HCT116 (cell line): ENCODE measurements at regions not wholly inside any gene's neighbourhood (a gene's known extent, or its start where the extent isn't known, plus 50 kb on each side); places are given as distances from the start of the nearest gene placed in this dataset.

Experiments used
- ATAC-seq: fragments of 200-7000 bp; cut with Tn5 transposase; 2 replicates; pipeline ENCODE4 v1.9.1; 2020; ENCODE audit warnings: mild to moderate bottlenecking, moderate library complexity
- BruUV-seq: library from RNA; stranded (reverse); fragments of 400-500 nt; replicated peaks from 2 replicates; lab custom pipeline; 2021; lab: Mats Ljungman, UMichigan
- CTCF ChIA-PET: fragments of 300-600 bp; sonication (Branson Sonifier 250); formaldehyde crosslinking; loops from one replicate; lab custom pipeline; 2021; ENCODE audit warnings: antibody characterized with exemption; lab: Charles Lee
- POLR2A ChIA-PET: fragments of 300-600, 350-600 bp; sonication (Branson Sonifier 250); formaldehyde crosslinking; loops from one replicate; lab custom pipeline; 2021; ENCODE audit warnings: antibody characterized with exemption; lab: Charles Lee
- RAD21 ChIA-PET, 2 experiments: fragments of 300-600 bp; sonication (Branson Sonifier 250); formaldehyde crosslinking; loops; one replicate each; lab custom pipeline; 2023; ENCODE audit warnings: low total read pairs in 2 of 2; ENCODE audit not compliant: uncharacterized antibody in 2 of 2, unreplicated experiment in 2 of 2, low non-redundant PET in 1 of 2; lab: Charles Lee
- DNase-seq: peaks from one replicate; pipeline ENCODE4 v3.0.0-alpha.2; 2010; ENCODE audit warnings: low read depth, low spot score
- H2AFZ ChIP-seq: fragments of 200-600 bp; shearing (Covaris generic), sonication (generic); 2 replicates; pipeline ENCODE4 v1.6.1; 2017; ENCODE audit warnings: low read depth, mixed run types, mixed read lengths, antibody characterized with exemption, low read length; ENCODE audit not compliant: poor library complexity, severe bottlenecking
- H3K27ac ChIP-seq: 2 replicates; pipeline ENCODE4 v1.5.1; 2012; ENCODE audit warnings: low read depth, low read length
- H3K27me3 ChIP-seq: fragments of 200-600 bp; sonication (generic); 2 replicates; pipeline ENCODE4 v1.6.1; 2016; ENCODE audit warnings: mixed run types, low read length, mixed read lengths; ENCODE audit not compliant: insufficient read depth
- H3K36me3 ChIP-seq, 2 experiments: fragments of 200-500 bp in 1 of 2; fragments of 200-600 bp in 1 of 2; sonication (Bioruptor generic) in 1 of 2; sonication (generic) in 1 of 2; 2 replicates each; pipeline versions ENCODE4 v1.5.1 to v1.6.1; 2014 to 2016; ENCODE audit warnings: low read length in 2 of 2, inconsistent platforms in 1 of 2, mixed read lengths in 1 of 2, mixed run types in 1 of 2; ENCODE audit not compliant: insufficient read depth in 2 of 2, control insufficient read depth in 1 of 2
- H3K4me1 ChIP-seq, 2 experiments: fragments of 200-600 bp in 1 of 2; sonication (generic) in 1 of 2; 2 replicates each; pipeline versions ENCODE4 v1.5.1 to v1.6.1; 2012 to 2017; ENCODE audit warnings: low read length in 2 of 2, inconsistent platforms in 1 of 2, mild to moderate bottlenecking in 1 of 2, mixed read lengths in 1 of 2, mixed run types in 1 of 2, moderate library complexity in 1 of 2; ENCODE audit not compliant: insufficient read depth in 2 of 2, control insufficient read depth in 1 of 2
- H3K4me2 ChIP-seq: fragments of 200-600 bp; sonication (generic); 2 replicates; pipeline ENCODE4 v1.6.1; 2017; ENCODE audit warnings: mixed run types, low read length, mixed read lengths
- H3K4me3 ChIP-seq, 2 experiments: fragments of 200-600 bp in 1 of 2; sonication (generic) in 1 of 2; replicated peaks in 1 of 2; 2 replicates each; pipeline ENCODE4 v1.5.1; 2011 to 2016; ENCODE audit warnings: low read length in 2 of 2, control low read depth in 1 of 2, low read depth in 1 of 2, mild to moderate bottlenecking in 1 of 2, mixed read lengths in 1 of 2, mixed run types in 1 of 2
- H3K79me2 ChIP-seq: fragments of 200-600 bp; sonication (generic); 2 replicates; pipeline ENCODE4 v1.6.1; 2017; ENCODE audit warnings: mild to moderate bottlenecking, mixed run types, low read length, moderate library complexity, mixed read lengths; ENCODE audit not compliant: insufficient read depth
- H3K9ac ChIP-seq: fragments of 200-600 bp; sonication (generic); 2 replicates; pipeline ENCODE4 v1.6.1; 2016; ENCODE audit warnings: low read length, mixed read lengths
- H3K9me2 ChIP-seq: fragments of 200-600 bp; sonication (generic), shearing (Covaris generic); 2 replicates; pipeline ENCODE4 v1.6.1; 2017; ENCODE audit warnings: mixed run types, mild to moderate bottlenecking, moderate library complexity; ENCODE audit not compliant: insufficient read depth
- H3K9me3 ChIP-seq, 2 experiments: fragments of 200-500 bp in 1 of 2; fragments of 200-600 bp in 1 of 2; sonication (Bioruptor generic) in 1 of 2; sonication (generic) in 1 of 2; 2 replicates each; pipeline ENCODE4 v1.6.1; 2014 to 2017; ENCODE audit warnings: low read length in 2 of 2, mixed read lengths in 2 of 2, inconsistent platforms in 1 of 2, low read depth in 1 of 2, mild to moderate bottlenecking in 1 of 2, mixed run types in 1 of 2, moderate library complexity in 1 of 2; ENCODE audit not compliant: control insufficient read depth in 1 of 2, insufficient read depth in 1 of 2
- H4K20me1 ChIP-seq: fragments of 200-600 bp; sonication (generic), shearing (Covaris generic); 2 replicates; pipeline ENCODE4 v1.6.1; 2017; ENCODE audit warnings: mixed run types, mild to moderate bottlenecking, moderate library complexity; ENCODE audit not compliant: insufficient read depth
- CBX3 ChIP-seq: IDR thresholded peaks from 2 replicates; pipeline ENCODE4 v1.6.1; 2012; ENCODE audit warnings: low read depth
- EGR1 ChIP-seq: IDR thresholded peaks from 2 replicates; pipeline ENCODE4 v1.6.1; 2012; ENCODE audit warnings: low read depth
- ELF1 ChIP-seq: IDR thresholded peaks from 2 replicates; pipeline ENCODE4 v1.6.1; 2012; ENCODE audit warnings: low read depth, borderline replicate concordance
- EZH2 ChIP-seq: fragments of 200-600 bp; sonication (generic); IDR thresholded peaks from 2 replicates; pipeline ENCODE4 v1.6.1; 2017; ENCODE audit warnings: antibody characterized with exemption, mixed run types
- EZH2phosphoT487 ChIP-seq: fragments of 200-600 bp; IDR thresholded peaks from 2 replicates; pipeline ENCODE4 v1.6.1; 2018; ENCODE audit warnings: antibody characterized with exemption, borderline replicate concordance
- FOSL1 ChIP-seq: IDR thresholded peaks from 2 replicates; pipeline ENCODE4 v1.6.1; 2012; ENCODE audit warnings: low read depth
- JUND ChIP-seq: IDR thresholded peaks from 2 replicates; pipeline ENCODE4 v1.6.1; 2012
- SP1 ChIP-seq: IDR thresholded peaks from 2 replicates; pipeline ENCODE4 v1.6.1; 2012; ENCODE audit warnings: low read depth
- SRF ChIP-seq: IDR thresholded peaks from 2 replicates; pipeline ENCODE4 v1.6.1; 2012; ENCODE audit warnings: low read depth
- TCF7L2 ChIP-seq: IDR thresholded peaks from 2 replicates; pipeline ENCODE4 v1.7.0; 2011; ENCODE audit warnings: borderline replicate concordance, inconsistent platforms; ENCODE audit not compliant: insufficient read depth, insufficient read length; ENCODE audit errors: extremely low read depth
- YY1 ChIP-seq: IDR thresholded peaks from 2 replicates; pipeline ENCODE4 v1.6.1; 2011; ENCODE audit warnings: low read length, low read depth, moderate library complexity, mild to moderate bottlenecking; ENCODE audit not compliant: insufficient replicate concordance; ENCODE audit errors: extremely low read depth
- ZNF274 ChIP-seq: fragments of 200-500 bp; sonication (Bioruptor generic); IDR thresholded peaks from 2 replicates; pipeline ENCODE4 v1.6.1; 2014; ENCODE audit warnings: mild to moderate bottlenecking, low read depth, low read length, inconsistent platforms
- intact Hi-C: fragments of 100-400 bp; cut with micrococcal nuclease; formaldehyde crosslinking; loops from 2 replicates; pipeline ENCODE4 v1.10.0; 2022
- TF ChIP-seq, protein P1 (sequence below): IDR thresholded peaks from 2 replicates; pipeline ENCODE4 v1.6.1; 2012
- TF ChIP-seq, protein P2 (sequence below): IDR thresholded peaks from 2 replicates; pipeline ENCODE4 v1.6.1; 2012; ENCODE audit warnings: low read depth

DNA sequence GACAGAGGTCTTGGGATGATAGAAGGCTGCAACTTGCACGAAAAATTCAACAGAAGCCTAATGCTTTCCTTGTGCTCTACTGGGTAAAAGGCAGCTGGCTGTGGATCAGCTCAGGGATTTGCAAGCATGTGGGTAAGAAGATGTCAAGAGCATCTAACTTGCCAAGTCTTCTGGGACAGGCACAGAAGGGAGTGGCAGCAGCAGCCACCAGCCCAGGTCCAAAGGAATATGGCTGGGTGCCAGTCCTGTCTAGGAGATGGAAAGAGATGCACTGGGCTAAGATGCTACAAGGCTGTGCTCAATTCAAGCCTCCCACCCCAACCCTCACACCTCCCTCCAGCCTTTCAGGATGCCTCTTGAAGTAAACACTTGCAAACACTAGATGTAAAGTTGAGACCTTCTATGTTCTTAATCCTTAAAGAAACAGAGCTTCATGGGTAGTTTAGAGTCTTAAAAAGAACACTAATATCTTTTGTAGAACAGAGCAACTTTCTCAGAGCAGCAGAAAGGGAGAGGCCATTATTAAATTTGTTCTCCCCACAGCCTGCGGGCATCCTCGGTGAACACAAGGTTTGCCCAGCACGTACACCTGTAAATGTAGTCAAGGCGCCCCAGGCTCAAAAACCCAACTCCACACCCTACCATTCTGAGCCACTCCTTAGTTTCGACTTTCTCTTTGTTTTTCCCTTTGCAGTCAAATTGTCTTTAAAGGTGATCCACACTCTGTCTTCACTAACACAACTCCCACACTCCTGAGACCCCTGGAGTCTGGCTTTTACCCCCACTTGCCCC, 64.6 kb upstream of the BCAR3 start:
- Histone ChIP-seq H3K36me3 (no peaks in the 10 kb centered on the region), H3K4me3 (no peak overlapping the region), H3K79me2 (no peaks in the 10 kb centered on the region), H3K27ac (no peak overlapping the region), H3K9me3 (peaks cover 0 to 9% of the 10 kb centered on the region in 2 experiments; a peak in 1 of 4 replicates), H3K27me3 (no peaks in the 10 kb centered on the region), H2AFZ (no peak overlapping the region), H3K4me1 (peaks cover 9 to 28% of the 10 kb centered on the region in 2 experiments), H4K20me1 (no peaks in the 10 kb centered on the region), H3K4me2 (no peak overlapping the region)
- intact Hi-C loops, result no loop called here
- BruUV-seq, result no TSS peak
- ATAC-seq, result no peak
- ChIA-PET POLR2A (no interaction called here), RAD21 (no interaction called here), CTCF (interaction anchor here (0.6 kb wide), 1 partner anchor 11 kb away, joined by 3 read pairs; no protein-coding TSS in a partner anchor)
- TF ChIP-seq, protein P1, sequence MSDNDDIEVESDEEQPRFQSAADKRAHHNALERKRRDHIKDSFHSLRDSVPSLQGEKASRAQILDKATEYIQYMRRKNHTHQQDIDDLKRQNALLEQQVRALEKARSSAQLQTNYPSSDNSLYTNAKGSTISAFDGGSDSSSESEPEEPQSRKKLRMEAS, result no peak
- TF ChIP-seq, all 23 proteins: peak for 0
- no peak overlapping the region for H3K9ac ChIP-seq
- H3K9me2 ChIP-seq, result no peaks in the 10 kb centered on the region
- no peak for DNase-seq

DNA sequence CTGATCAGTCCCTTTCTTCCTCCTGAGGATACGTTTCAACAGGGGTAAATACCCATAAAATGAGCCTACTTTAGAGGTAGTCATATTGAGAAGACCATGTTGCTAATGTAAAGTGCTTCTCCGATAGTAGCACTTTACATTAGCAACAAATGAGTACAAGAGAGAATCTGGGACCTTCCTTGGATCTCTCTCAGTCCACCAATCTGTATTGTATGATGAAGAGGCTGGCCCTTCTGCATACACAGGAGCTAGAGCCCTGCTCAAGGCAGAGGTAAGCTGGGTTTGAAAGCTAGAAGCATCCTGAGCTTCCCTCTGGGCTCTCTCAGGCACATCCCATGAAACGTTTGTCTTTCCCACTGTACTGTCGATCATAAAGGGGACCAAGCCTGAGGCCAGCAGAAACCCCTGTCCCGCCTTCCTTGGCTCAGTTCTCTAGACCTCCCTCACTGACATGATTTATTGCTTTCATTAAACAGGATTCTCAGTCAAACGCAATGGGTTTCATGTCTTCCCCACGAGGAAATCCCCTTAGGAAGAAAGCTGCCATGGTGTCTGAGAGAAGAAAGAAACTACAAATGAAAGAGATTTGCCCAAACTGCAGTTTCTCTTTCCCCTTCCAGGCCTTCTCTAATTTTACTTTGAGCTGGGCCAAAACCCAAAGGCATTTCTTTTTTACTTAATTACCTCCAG, 62.8 kb upstream of the BCAR3 start:
- H3K9ac ChIP-seq, result no peak overlapping the region
- ATAC-seq, result no peak
- TF ChIP-seq CBX3 (no peak), FOSL1 (no peak), ZNF274 (no peak), SRF (no peak), YY1 (no peak), EZH2 (no peak), EZH2phosphoT487 (no peak), EGR1 (no peak), SP1 (no peak), ELF1 (no peak), JUND (no peak), TCF7L2 (no peak)
- TF ChIP-seq, protein P2, sequence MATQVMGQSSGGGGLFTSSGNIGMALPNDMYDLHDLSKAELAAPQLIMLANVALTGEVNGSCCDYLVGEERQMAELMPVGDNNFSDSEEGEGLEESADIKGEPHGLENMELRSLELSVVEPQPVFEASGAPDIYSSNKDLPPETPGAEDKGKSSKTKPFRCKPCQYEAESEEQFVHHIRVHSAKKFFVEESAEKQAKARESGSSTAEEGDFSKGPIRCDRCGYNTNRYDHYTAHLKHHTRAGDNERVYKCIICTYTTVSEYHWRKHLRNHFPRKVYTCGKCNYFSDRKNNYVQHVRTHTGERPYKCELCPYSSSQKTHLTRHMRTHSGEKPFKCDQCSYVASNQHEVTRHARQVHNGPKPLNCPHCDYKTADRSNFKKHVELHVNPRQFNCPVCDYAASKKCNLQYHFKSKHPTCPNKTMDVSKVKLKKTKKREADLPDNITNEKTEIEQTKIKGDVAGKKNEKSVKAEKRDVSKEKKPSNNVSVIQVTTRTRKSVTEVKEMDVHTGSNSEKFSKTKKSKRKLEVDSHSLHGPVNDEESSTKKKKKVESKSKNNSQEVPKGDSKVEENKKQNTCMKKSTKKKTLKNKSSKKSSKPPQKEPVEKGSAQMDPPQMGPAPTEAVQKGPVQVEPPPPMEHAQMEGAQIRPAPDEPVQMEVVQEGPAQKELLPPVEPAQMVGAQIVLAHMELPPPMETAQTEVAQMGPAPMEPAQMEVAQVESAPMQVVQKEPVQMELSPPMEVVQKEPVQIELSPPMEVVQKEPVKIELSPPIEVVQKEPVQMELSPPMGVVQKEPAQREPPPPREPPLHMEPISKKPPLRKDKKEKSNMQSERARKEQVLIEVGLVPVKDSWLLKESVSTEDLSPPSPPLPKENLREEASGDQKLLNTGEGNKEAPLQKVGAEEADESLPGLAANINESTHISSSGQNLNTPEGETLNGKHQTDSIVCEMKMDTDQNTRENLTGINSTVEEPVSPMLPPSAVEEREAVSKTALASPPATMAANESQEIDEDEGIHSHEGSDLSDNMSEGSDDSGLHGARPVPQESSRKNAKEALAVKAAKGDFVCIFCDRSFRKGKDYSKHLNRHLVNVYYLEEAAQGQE, result no peak
- H3K4me2 ChIP-seq, result no peak overlapping the region
- H3K27ac ChIP-seq, result no peak overlapping the region
- peaks cover under 1 to 22% of the 10 kb centered on the region in 2 experiments; a peak in 2 of 4 replicates for H3K4me1 ChIP-seq
- H3K9me2 ChIP-seq, result no peaks in the 10 kb centered on the region
- no peaks in the 10 kb centered on the region for H3K79me2 ChIP-seq
- H2AFZ ChIP-seq, result no peak overlapping the region
- ChIA-PET CTCF (interaction anchor here (1.2 kb wide), 1 partner anchor 115 kb away, joined by 3 read pairs; no protein-coding TSS in a partner anchor), POLR2A (no interaction called here), RAD21 (no interaction called here)
- DNase-seq, result no peak
- H3K4me3 ChIP-seq, result no peak overlapping the region
- H3K27me3 ChIP-seq, result no peaks in the 10 kb centered on the region
- no peaks in the 10 kb centered on the region for H3K36me3 ChIP-seq
- intact Hi-C loops, result no loop called here
- H3K9me3 ChIP-seq, result peaks cover 0 to 9% of the 10 kb centered on the region in 2 experiments; a peak in 1 of 4 replicates
- BruUV-seq, result no TSS peak
- H4K20me1 ChIP-seq, result no peaks in the 10 kb centered on the region
